ENCODE measurements at regions not wholly inside any gene's neighbourhood (a gene's known extent, or its start where the extent isn't known, plus 50 kb on each side); places are given as distances from the start of the nearest gene placed in this dataset.

DNA sequence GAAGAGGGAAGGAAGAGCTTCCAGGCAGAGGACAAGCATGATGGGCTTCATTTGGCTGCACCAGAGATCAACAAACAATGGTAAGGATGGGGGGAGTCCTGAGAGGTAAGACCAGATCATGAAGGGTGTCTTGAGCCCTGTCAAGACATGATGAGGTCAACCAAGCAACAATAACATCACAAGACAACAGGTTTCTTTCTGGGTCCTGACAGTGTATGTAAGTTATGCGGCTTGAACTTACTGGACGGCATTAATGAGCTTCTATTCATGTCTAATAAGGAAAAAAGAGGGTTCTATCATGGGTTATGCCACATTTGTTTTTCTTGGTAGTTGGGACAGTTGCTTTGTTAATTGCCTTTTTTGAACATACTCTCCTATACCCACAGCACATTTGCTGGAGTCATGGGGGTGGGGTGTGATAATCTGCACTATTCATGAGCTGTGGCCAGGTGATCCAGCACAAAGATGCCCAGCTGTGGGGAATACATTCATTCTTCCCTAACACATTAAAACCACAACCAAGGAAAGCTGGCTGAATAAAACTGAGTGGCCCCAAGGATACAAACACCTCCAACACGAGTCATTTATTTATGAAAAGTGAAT lies 168.8 kb upstream of the KLF14 start:
- DNase-seq (ENCODE audit: low spot score in 2 of 2) (no peak), ATAC-seq (ENCODE audit: low read depth) (no peak)
- Mint-ChIP-seq H3K27me3 (no peaks in the 10 kb centered on the region), H3K4me3 (no peak overlapping the region), H3K9me3 (no peaks in the 10 kb centered on the region), H3K4me1 (peaks cover 48% of the 10 kb centered on the region), H3K27ac (peak overlapping the region; percentile 60), H3K36me3 (peaks cover 12% of the 10 kb centered on the region)

DNA sequence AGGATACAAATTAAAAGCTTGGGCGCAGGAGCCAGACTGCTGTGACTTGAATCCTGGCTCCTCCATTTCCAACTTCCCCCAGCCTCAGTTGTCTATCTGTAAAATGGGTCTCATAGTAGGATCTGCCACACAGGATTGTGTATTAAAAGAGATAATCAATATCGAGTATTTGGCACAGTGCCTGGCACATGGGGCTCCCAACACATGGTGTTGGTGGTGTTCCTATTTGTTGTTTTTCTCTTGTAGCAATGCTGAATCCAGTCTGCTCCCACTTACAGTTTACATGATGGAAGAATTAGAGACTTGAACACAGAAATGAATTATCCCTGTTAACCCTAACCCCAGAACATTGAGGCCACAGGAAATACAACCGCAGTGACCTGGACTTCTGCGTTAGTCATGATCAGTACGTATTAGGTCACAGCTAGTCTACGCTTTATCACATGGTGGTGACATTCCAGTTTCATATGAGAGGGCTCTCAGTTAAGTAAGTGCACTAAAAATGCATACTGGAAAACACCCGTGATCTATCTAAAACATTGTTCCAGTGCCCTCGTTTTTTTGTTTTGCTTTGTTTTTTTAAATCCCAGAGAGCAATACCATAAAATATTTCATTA lies 169.5 kb upstream of the KLF14 start:
- peaks cover 44% of the 10 kb centered on the region for H3K4me1 Mint-ChIP-seq
- no peaks in the 10 kb centered on the region for H3K9me3 Mint-ChIP-seq
- peaks cover 12% of the 10 kb centered on the region for H3K36me3 Mint-ChIP-seq
- DNase-seq (ENCODE audit: low spot score in 2 of 2) (no peak), ATAC-seq (ENCODE audit: low read depth) (no peak)
- H3K27ac Mint-ChIP-seq, result peak overlapping the region; percentile 82
- H3K4me3 Mint-ChIP-seq, result no peak overlapping the region
- no peaks in the 10 kb centered on the region for H3K27me3 Mint-ChIP-seq

DNA sequence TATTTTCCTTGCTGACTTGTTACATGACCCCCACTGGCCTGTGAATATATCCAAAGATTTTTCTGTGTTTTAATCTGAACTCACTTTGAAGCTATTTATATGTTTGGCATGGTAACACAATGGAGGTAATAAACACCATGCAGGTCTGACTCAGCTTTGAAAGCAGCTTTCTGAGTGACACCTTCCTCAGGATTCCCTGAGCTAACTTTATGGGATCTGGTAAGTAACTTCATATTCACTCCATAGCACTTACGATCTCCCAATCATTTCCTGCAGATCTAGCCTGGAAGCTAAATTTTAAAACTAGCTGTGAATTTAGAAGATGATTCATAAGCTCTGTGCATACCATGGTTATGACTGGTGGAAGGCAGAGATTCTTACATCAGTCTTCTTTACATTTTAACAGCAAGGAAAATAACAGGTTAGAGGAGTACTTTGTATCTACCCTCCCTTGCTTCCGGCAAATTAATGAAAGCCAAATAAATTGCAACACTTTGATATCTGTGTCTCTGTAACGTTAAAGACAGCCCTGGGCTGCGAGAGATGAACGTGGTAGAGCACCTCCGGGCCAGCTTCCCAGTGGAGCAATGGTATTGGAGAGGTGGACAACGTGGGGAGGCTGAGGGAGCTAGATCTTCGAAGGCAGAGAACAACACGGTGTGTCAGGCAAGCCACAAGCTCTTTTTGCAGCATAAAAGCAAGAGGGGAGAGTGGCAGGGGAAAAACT lies 170.2 kb upstream of the KLF14 start:
- Mint-ChIP-seq H3K27me3 (no peaks in the 10 kb centered on the region), H3K27ac (peak overlapping the region; percentile 82), H3K9me3 (no peaks in the 10 kb centered on the region), H3K36me3 (peaks cover 14% of the 10 kb centered on the region), H3K4me1 (peaks cover 43% of the 10 kb centered on the region), H3K4me3 (no peak overlapping the region)
- DNase-seq (ENCODE audit: low spot score in 2 of 2) (no peak), ATAC-seq (ENCODE audit: low read depth) (no peak)

DNA sequence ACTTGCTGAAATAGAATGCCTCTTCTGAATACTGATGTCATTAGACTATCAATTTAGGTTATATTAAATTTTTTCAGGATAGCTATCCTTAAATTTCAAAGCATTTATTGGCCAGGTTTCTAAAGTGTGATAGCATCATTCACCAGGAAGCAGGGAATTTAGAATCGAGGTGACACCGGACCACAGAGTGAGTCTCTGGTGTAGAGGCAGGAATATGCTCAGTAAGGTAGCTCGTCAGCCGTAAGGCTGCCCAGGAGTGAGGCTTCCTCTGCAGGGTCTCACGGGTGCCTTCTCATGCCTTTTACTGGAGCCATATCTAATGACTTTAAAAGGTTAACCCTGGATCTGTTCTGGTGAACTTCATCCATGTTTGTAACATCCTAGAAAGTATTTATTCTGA lies 170.8 kb upstream of the KLF14 start:
- peaks cover 18% of the 10 kb centered on the region for H3K36me3 Mint-ChIP-seq

DNA sequence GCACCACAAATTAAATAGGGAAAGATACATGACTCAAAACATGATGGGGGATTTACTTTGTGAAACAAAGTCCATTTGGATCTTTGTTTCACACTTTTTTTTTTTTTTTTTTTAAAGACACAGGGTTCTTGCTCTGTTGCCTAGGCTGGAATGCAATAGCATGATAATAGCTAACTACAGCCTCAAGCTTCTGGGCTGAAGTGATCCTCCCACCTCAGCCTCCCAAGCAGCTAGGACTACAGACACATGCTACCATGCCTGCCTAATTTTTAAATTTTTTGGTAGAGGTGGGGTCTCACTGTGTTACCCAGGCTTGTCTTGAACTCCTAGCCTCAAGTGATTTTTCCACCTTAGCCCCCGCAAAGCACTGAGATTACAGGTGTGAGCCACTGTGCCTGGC lies 172.6 kb upstream of the KLF14 start:
- ATAC-seq (ENCODE audit: low read depth) (no peak), DNase-seq (ENCODE audit: low spot score in 2 of 2) (no peak)
- H3K4me1 Mint-ChIP-seq, result peaks cover 37% of the 10 kb centered on the region
- no peak overlapping the region for H3K4me3 Mint-ChIP-seq
- no peaks in the 10 kb centered on the region for H3K27me3 Mint-ChIP-seq
- H3K27ac Mint-ChIP-seq, result no peak overlapping the region
- peaks cover 18% of the 10 kb centered on the region for H3K36me3 Mint-ChIP-seq
- H3K9me3 Mint-ChIP-seq, result no peaks in the 10 kb centered on the region

More for the DNA sequence above, 170.8 kb upstream of the KLF14 start:
- H3K27me3 Mint-ChIP-seq, result no peaks in the 10 kb centered on the region
- H3K4me1 Mint-ChIP-seq, result peaks cover 43% of the 10 kb centered on the region
- H3K4me3 Mint-ChIP-seq, result no peak overlapping the region
- H3K9me3 Mint-ChIP-seq, result no peaks in the 10 kb centered on the region
- H3K27ac Mint-ChIP-seq, result peak overlapping the region; percentile 82
- ATAC-seq (ENCODE audit: low read depth), result no peak
- no peak for DNase-seq (ENCODE audit: low spot score in 2 of 2)

DNA sequence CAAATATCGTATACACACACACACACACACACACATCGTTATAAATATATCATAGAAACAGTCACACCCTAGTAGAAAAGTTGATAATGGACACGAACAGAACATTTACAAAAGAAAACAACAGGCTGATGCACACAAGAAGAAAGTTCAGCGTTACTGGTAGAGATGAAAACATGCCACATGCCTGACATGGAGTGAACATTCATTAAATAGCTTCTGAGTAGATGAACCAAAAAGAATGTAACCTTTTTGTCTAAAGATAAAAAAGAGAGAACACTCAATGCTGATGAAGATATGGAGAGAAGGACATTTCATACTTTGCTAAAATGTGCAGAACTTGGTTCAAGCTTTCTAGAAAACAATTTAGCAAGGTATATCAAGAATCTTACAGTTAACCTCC lies 173.4 kb upstream of the KLF14 start:
- H3K36me3 Mint-ChIP-seq, result peaks cover 18% of the 10 kb centered on the region
- peaks cover 41% of the 10 kb centered on the region for H3K4me1 Mint-ChIP-seq
- ATAC-seq (ENCODE audit: low read depth) (no peak), DNase-seq (ENCODE audit: low spot score in 2 of 2) (no peak)
- H3K27me3 Mint-ChIP-seq, result no peaks in the 10 kb centered on the region
- no peaks in the 10 kb centered on the region for H3K9me3 Mint-ChIP-seq
- H3K4me3 Mint-ChIP-seq, result no peak overlapping the region
- H3K27ac Mint-ChIP-seq, result no peak overlapping the region

DNA sequence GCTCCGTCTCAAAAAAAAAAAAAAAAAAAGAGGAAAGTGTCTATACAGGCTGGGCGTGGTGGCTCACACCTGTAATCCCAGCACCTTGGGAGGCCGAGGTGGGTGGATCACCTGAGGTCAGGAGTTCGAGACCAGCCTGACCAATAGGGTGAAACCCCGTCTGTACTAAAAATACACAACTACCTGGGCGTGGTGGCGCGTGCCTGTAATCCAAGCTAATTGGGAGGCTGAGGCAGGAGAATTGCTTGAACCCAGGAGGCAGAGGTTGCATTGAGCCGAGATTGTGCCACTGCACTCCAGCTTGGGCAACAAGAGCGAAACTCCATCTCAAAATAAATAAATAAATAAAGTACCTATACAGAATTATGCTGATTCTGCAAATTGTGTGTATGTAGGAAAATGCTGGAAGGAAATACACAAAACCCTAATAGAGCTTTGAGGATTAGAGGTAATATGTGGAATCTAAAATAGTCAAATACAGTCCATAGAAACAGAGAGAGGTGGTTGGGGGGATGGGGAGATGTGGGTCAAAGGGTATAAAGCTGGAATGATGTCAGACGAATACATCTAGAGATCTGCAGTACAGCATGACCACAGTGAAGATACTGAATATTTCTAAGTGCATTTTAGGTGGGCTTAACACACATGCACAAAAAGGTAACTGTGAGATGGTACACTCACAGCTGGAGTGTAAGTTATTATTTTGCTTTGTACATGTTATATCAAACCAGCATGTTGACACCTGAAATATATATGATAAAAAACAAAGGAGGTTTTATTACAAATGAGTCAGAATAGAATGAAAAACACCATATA lies 174.5 kb upstream of the KLF14 start:
- Mint-ChIP-seq H3K27ac (peak overlapping the region; percentile 89), H3K4me3 (no peak overlapping the region), H3K36me3 (peaks cover 16% of the 10 kb centered on the region), H3K27me3 (no peaks in the 10 kb centered on the region), H3K9me3 (no peaks in the 10 kb centered on the region), H3K4me1 (peaks cover 41% of the 10 kb centered on the region)
- no peak for ATAC-seq (ENCODE audit: low read depth)
- DNase-seq (ENCODE audit: low spot score in 2 of 2), result no peak

DNA sequence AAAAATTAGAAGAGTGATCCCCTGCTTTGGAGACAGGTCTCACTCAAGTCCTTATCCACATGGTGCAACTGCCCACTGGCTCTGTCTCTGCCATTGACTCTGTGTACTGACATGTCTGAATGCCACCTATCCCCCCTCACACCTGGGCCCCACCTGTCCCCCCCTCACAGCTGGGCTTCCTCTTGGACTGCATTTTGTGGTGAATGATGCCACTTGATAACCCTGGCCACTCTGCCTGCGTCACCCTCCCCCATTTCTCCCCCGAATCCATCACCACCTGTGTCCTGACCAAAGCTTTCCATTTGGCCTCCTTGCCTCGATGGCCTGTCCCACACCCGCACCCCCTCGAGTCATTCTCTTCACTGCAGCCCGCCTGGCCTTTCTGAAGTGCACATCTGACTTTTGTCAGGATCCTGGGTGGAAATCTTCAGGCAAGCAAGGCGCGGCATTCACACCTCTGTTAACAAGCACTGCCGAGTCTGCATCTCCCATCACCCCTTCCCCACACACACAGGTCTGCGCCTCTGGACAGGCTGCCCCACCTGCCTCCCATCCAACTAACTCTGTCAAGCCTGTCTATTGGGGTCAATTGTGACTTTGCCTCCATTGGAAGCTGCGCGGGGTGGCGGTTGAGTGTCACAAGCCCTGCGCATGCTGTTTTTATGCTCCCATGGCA lies 175.3 kb upstream of the KLF14 start:
- ATAC-seq (ENCODE audit: low read depth) (no peak), DNase-seq (ENCODE audit: low spot score in 2 of 2) (no peak)
- Mint-ChIP-seq H3K4me3 (no peak overlapping the region), H3K9me3 (no peaks in the 10 kb centered on the region), H3K4me1 (peaks cover 37% of the 10 kb centered on the region), H3K36me3 (peaks cover 14% of the 10 kb centered on the region), H3K27me3 (no peaks in the 10 kb centered on the region), H3K27ac (peak overlapping the region; percentile 89)

DNA sequence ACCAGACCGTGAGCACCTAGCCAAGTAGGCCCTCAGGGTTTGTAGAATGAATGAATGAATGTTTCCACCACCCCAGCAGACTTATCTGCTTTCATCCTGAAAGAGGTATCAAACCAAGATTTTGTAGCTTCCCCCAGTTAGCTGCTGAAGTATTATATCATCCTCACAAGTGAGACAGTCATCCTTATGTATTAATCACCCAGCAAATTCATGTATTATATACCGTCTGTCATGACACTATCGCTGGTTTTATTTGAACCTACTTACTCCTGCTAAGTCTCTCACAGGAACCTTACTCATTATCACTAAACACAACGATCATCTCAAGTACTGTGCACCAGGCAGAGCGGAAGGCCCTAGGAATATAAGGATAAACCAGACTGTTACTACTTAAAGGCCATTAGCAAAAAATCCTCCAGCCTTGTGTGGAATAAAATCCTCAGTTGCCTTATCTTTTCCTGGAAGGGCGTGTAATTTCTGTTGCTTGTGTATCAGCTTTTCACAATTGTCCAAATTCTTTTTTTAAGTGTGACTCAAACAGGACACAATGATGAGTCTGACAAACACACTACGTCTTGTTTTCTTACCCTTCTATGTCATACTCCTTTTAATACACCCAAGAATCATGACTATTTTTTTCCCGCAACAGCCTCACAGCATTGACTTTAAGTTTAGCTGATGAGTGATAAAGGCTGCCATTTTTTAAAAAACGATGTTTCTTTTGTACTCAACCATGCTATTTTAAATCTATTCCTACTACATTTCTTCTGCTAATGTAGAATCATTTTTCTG lies 176.1 kb upstream of the KLF14 start:
- DNase-seq (ENCODE audit: low spot score in 2 of 2) (no peak), ATAC-seq (ENCODE audit: low read depth) (no peak)
- Mint-ChIP-seq H3K4me3 (no peak overlapping the region), H3K27ac (peak overlapping the region; percentile 89), H3K36me3 (peaks cover 12% of the 10 kb centered on the region), H3K9me3 (no peaks in the 10 kb centered on the region), H3K4me1 (peaks cover 38% of the 10 kb centered on the region), H3K27me3 (no peaks in the 10 kb centered on the region)

DNA sequence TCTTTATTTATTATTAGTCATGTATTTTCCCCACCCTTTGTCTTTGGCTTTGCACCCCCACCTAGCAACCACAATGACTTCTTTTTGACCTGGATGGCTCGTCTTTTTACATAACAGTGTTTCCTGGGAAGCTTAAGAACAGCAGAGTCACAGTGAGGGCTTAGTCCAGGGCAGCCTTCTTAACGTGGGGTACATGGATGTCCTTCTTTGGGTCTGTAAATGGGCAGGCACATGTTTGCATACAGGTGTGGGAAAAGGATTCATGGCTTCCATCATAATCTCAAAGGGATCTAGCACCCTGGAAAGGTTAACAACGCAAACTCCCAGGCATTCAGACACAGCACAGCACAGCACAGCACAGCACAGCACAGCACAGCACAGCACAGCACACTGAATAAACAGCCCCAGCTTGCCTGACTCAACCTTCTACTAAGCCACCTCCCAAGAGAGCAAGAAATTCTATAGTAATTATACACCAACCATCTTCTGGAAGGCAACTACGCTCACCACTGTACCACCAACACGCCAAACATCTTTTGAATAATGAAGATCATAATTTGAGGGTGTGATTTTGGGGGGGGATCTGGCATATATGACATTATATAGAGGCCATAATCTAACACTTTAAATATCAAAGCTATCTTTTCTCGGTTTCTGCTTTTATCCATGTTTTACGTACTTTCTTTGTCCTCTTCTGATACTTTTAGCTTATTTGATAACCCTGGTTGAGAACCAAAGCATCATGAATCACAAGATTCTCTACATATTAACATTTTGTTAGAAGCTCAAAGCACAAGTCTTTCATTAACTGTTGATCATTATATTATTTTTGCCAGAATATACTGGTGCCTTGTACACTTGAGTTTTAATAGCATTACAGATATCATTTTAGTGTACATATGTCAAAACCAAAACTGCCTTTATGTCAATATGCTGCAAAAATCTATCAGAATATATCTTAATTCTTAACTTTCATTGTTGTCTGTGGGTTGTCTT lies 177.2 kb upstream of the KLF14 start:
- Mint-ChIP-seq H3K27ac (peak overlapping the region; percentile 89), H3K9me3 (no peaks in the 10 kb centered on the region), H3K36me3 (peaks cover 12% of the 10 kb centered on the region), H3K4me3 (no peak overlapping the region), H3K4me1 (peaks cover 49% of the 10 kb centered on the region), H3K27me3 (no peaks in the 10 kb centered on the region)
- ATAC-seq (ENCODE audit: low read depth) (no peak), DNase-seq (ENCODE audit: low spot score in 2 of 2) (no peak)

DNA sequence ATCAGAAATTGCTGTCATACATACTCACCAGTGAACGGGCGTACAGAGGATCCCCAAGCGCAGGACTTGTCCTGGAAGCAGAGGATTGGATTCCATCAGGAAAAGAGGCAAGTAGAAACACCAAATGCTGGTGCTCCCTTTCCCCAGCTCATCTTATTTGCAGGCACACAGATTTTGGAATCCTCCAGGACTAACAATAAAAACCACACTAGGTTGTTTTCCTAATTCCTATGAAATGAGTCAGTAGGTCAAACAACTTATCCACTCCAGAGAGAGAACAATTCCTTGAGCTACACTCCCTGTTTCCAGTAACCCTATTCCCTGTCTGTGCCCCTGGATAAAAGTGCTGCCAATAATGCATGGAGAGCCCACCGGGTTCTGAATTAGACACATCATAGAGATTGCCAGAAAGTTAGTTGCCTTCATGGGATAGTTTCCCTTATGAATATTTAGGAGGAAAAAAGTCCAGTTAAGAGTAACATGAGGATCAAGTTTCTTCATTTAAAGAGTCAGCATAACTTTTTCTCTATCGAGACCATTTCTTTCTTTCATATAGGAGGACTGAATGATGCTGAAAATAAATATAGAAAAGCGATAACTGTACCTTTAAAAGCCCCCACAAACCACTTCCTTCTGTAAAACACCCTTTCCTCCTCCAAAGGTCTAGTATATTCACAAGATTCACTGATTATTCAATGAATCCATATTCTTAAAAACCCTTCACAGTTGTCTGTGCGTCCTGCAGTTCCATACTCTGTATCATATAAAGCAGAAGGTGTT lies 178.3 kb upstream of the KLF14 start:
- ATAC-seq (ENCODE audit: low read depth) (peak; percentile 1), DNase-seq (ENCODE audit: low spot score in 2 of 2) (no peak)
- peaks cover 55% of the 10 kb centered on the region for H3K4me1 Mint-ChIP-seq
- peaks cover 12% of the 10 kb centered on the region for H3K36me3 Mint-ChIP-seq
- no peaks in the 10 kb centered on the region for H3K9me3 Mint-ChIP-seq
- H3K27ac Mint-ChIP-seq, result peak overlapping the region; percentile 89
- H3K27me3 Mint-ChIP-seq, result no peaks in the 10 kb centered on the region
- H3K4me3 Mint-ChIP-seq, result peak overlapping the region; percentile 86

Measured in memory B cell (primary cell).